Ascending aorta (tissue), 2 donors: ENCODE measurements at regions not wholly inside any gene's neighbourhood (a gene's known extent, or its start where the extent isn't known, plus 50 kb on each side); places are given as distances from the start of the nearest gene placed in this dataset.

ENCODE experiments used
- DNase-seq, 2 donors: peaks; one replicate each; pipeline ENCODE4 v3.0.0-alpha.2; 2019; ENCODE audit warnings: low spot score in 2 of 2
- H3K27ac ChIP-seq, 2 donors: fragments of 200-600 bp; sonication (generic); one replicate each; pipeline ENCODE4 v1.5.1; 2016 to 2017; ENCODE audit warnings: mild to moderate bottlenecking in 1 of 2
- H3K27me3 ChIP-seq: fragments of 200-600 bp; sonication (generic); one replicate; pipeline ENCODE4 v1.5.1; 2017
- H3K36me3 ChIP-seq, 2 donors: fragments of 200-600 bp; sonication (generic); one replicate each; pipeline ENCODE4 v1.5.1; 2016
- H3K4me1 ChIP-seq, 2 donors: fragments of 200-600 bp; sonication (generic); one replicate each; pipeline ENCODE4 v1.5.1; 2016 to 2017; ENCODE audit warnings: mild to moderate bottlenecking in 1 of 2
- H3K4me3 ChIP-seq, 2 donors: fragments of 200-600 bp; sonication (generic); one replicate each; pipeline ENCODE4 v1.5.1; 2016 to 2017; ENCODE audit warnings: mild to moderate bottlenecking in 1 of 2
- H3K9me3 ChIP-seq, 2 donors: fragments of 200-600 bp; sonication (generic); one replicate each; pipeline ENCODE4 v1.5.1; 2016
- CTCF ChIP-seq, 3 experiments: fragments of 200-600 bp in 2 of 3; fragments of 450-650 bp in 1 of 3; sonication (generic) in 2 of 3; IDR thresholded peaks; one replicate each; pipeline ENCODE4 v1.5.1; 2016 to 2019; ENCODE audit warnings: antibody characterized with exemption in 3 of 3, mild to moderate bottlenecking in 1 of 3, moderate library complexity in 1 of 3
- intact Hi-C: fragments of 100-400 bp; cut with DNase I; formaldehyde crosslinking; loops from one replicate; pipeline ENCODE4 v1.15.1; 2023

DNA sequence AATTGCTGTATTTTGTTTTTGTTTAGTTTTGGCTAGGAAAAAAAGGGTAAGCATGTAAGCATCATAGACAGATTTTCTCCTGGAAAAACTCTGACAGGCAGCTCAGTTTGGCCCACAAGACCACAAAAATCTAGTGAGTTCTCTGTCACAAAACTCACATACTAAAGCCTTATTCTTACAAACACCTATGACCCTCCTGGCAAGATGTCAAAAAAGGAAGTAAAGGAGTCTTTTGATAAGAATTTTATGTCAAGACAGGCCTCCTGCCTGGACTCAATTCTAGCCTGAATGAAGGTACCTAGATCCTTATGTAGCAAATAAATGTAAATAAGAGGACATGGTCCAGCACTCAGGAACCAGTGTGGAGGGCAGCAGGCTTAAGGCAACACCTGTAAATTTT, 668.3 kb upstream of the ZNF385D start:
- TF ChIP-seq CTCF (IDR thresholded peaks at IDR 0.05): no peak
- Histone ChIP-seq H3K4me1 (no peaks in the 10 kb centered on the region), H3K36me3 (no peaks in the 10 kb centered on the region), H3K9me3 (peaks cover 0 to 3% of the 10 kb centered on the region in 2 donors), H3K27me3 (no peaks in the 10 kb centered on the region), H3K4me3 (no peak overlapping the region), H3K27ac (no peak overlapping the region)
- intact Hi-C loops: no loop called here
- DNase-seq: no peak

DNA sequence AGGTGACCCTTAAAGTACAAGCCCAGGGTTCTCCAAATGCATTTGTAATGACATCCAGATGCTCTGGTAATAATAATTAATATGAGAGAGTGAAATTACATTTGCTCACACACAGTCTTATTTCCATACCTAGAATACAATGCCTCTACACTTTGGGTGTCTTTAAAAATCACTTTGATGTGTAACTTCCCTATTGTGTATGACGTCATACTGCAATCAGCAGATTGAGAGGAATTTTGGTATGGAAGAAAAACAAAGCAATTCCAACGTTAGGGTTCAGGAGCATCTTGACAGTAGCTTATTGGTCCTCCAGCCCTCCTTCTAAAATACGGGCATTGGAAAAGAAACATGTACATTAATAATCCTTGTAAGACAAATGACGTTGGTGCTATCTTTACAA, 670.6 kb upstream of the ZNF385D start:
- intact Hi-C loops: no loop called here
- H3K27ac ChIP-seq: no peak overlapping the region
- no peaks in the 10 kb centered on the region for H3K4me1 ChIP-seq
- no peak for DNase-seq
- H3K9me3 ChIP-seq: peaks cover 0 to 2% of the 10 kb centered on the region in 2 donors
- no peak for TF ChIP-seq CTCF (IDR thresholded peaks at IDR 0.05)
- no peaks in the 10 kb centered on the region for H3K36me3 ChIP-seq
- H3K4me3 ChIP-seq: no peak overlapping the region
- no peaks in the 10 kb centered on the region for H3K27me3 ChIP-seq

DNA sequence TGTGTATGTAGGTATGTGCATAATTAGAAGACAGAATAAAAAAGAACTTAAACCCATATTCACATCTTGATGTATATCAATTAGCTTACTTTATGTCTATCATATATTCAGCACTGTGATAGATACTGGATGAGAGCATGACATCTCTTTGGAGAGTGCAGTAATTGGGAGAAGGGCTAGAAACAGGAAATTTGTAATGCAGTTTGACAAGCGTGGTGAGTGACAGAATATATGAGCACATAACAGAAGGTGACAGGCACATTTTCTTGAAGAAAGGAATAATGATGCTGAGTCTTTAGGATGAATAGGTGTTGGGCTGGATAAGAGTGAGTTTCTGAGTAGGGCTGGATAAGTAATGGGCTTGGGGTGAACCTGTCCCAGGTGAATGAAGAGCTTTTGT, 680.3 kb upstream of the ZNF385D start:
- intact Hi-C loops: no loop called here
- Histone ChIP-seq H3K4me1 (no peaks in the 10 kb centered on the region), H3K27me3 (no peaks in the 10 kb centered on the region), H3K27ac (no peak overlapping the region), H3K4me3 (no peak overlapping the region), H3K9me3 (no peaks in the 10 kb centered on the region), H3K36me3 (no peaks in the 10 kb centered on the region)
- no peak for DNase-seq
- no peak for TF ChIP-seq CTCF (IDR thresholded peaks at IDR 0.05)

DNA sequence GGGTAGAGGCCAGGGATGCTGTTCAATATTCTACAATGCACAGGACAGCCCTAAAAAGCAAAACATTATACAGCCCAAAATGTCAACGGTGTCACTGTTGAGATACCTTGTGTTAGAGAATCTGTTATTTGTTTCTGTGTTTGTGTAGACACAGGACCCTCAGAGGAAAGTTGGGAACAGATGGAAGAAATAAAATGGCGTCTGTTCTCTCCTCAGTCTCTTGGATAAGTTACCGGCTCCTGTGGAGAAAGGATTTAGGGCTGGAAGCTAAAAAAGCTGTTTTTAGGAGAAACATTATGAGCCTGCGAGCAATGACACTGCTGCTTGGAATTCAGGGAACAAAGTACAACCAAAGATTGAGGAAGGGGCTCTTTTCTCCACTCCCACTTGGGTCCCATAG, 688.6 kb upstream of the ZNF385D start:
- intact Hi-C loops: no loop called here
- TF ChIP-seq CTCF (IDR thresholded peaks at IDR 0.05): no peak
- DNase-seq: no peak
- no peaks in the 10 kb centered on the region for H3K27me3 ChIP-seq
- no peak overlapping the region for H3K4me3 ChIP-seq
- no peak overlapping the region for H3K27ac ChIP-seq
- H3K36me3 ChIP-seq: no peaks in the 10 kb centered on the region
- no peaks in the 10 kb centered on the region for H3K4me1 ChIP-seq
- no peaks in the 10 kb centered on the region for H3K9me3 ChIP-seq

GRCh38 chr3:22441711-22442110, 690.7 kb upstream of the ZNF385D start:
- DNase-seq: no peak

More at GRCh38 chr3:22441711-22442110, 690.7 kb upstream of the ZNF385D start:
- TF ChIP-seq CTCF (IDR thresholded peaks at IDR 0.05): no peak
- no peak overlapping the region for H3K4me3 ChIP-seq
- intact Hi-C loops: no loop called here
- no peaks in the 10 kb centered on the region for H3K36me3 ChIP-seq
- no peaks in the 10 kb centered on the region for H3K9me3 ChIP-seq
- no peaks in the 10 kb centered on the region for H3K4me1 ChIP-seq
- H3K27me3 ChIP-seq: no peaks in the 10 kb centered on the region
- H3K27ac ChIP-seq: no peak overlapping the region
